Left kidney (tissue), 1 donor: ENCODE measurements at regions not wholly inside any gene's neighbourhood (a gene's known extent, or its start where the extent isn't known, plus 50 kb on each side); places are given as distances from the start of the nearest gene placed in this dataset.
"Not testable (repeated sequence)": the region's sequence is repeated elsewhere in the genome, so short reads cannot be mapped to it uniquely, and the experiment has no call there.

ENCODE experiments used
- DNase-seq: peaks from one replicate; pipeline ENCODE4 v3.0.0-alpha.2; 2013

- no peak for DNase-seq
Measured at GRCh38 chr5:79924936-79925893, 65.8 kb downstream of the MTX3 start.

GRCh38 chr5:79923431-79923830, 67.6 kb downstream of the MTX3 start:
- no peak for DNase-seq

GRCh38 chr5:79922626-79923025, 68.4 kb downstream of the MTX3 start:
- no peak for DNase-seq

- not testable (repeated sequence) for DNase-seq
Measured at GRCh38 chr5:79907452-79907851, 83.6 kb downstream of the MTX3 start.

- DNase-seq: not testable (repeated sequence)
Measured at GRCh38 chr5:79902571-79902970, 88.5 kb downstream of the MTX3 start.

GRCh38 chr5:79901631-79902030, 89.4 kb downstream of the MTX3 start:
- DNase-seq: no peak

- no peak for DNase-seq
Measured at GRCh38 chr5:79898611-79899010, 92.5 kb downstream of the MTX3 start.

GRCh38 chr5:79893976-79894375, 97.1 kb downstream of the MTX3 start:
- no peak for DNase-seq

GRCh38 chr5:79893485-79893884, 97.6 kb downstream of the MTX3 start:
- DNase-seq: no peak

- no peak for DNase-seq
Measured at GRCh38 chr5:79890930-79891249, 100.2 kb downstream of the MTX3 start.

- DNase-seq: no peak
Measured at GRCh38 chr5:79890119-79890929, 100.7 kb downstream of the MTX3 start.

- DNase-seq: no peak
Measured at GRCh38 chr5:79888643-79889042, 102.4 kb downstream of the MTX3 start.

- DNase-seq: no peak
Measured at GRCh38 chr5:79886925-79887655, 104.0 kb downstream of the MTX3 start.

- no peak for DNase-seq
Measured at GRCh38 chr5:79886456-79886855, 104.6 kb downstream of the MTX3 start.

- DNase-seq: not testable (repeated sequence)
Measured at GRCh38 chr5:79879880-79880279, 111.2 kb downstream of the MTX3 start.

- no peak for DNase-seq
Measured at GRCh38 chr5:79878721-79879336, 112.2 kb downstream of the MTX3 start.

- DNase-seq: no peak
Measured at GRCh38 chr5:79878136-79878679, 112.9 kb downstream of the MTX3 start.

GRCh38 chr5:79876456-79876855, 114.6 kb downstream of the MTX3 start:
- no peak for DNase-seq

- no peak for DNase-seq
Measured at GRCh38 chr5:79875230-79875629, 115.8 kb downstream of the MTX3 start.

- DNase-seq: no peak
Measured at GRCh38 chr5:79873187-79873586, 117.9 kb downstream of the MTX3 start.

GRCh38 chr5:79872291-79872690, 118.8 kb downstream of the MTX3 start:
- DNase-seq: no peak
